ENCODE measurements at regions not wholly inside any gene's neighbourhood (a gene's known extent, or its start where the extent isn't known, plus 50 kb on each side); places are given as distances from the start of the nearest gene placed in this dataset.

GRCh38 chr10:8502573-8502972, 448.1 kb downstream of the GATA3 start:
- DNase-seq, result no peak

GRCh38 chr10:8504499-8504898, 450.0 kb downstream of the GATA3 start:
- DNase-seq, result no peak

- no peak for DNase-seq
These were observed 452.7 kb downstream of the GATA3 start for GRCh38 chr10:8507156-8507555.

- no peak for DNase-seq
These were observed 454.4 kb downstream of the GATA3 start for GRCh38 chr10:8508882-8509281.

GRCh38 chr10:8510471-8510870, 456.0 kb downstream of the GATA3 start:
- no peak for DNase-seq

- no peak for DNase-seq
These were observed 456.5 kb downstream of the GATA3 start for GRCh38 chr10:8511026-8511425.

- no peak for DNase-seq
These were observed 459.0 kb downstream of the GATA3 start for GRCh38 chr10:8513155-8514147.

GRCh38 chr10:8520382-8520781, 465.9 kb downstream of the GATA3 start:
- no peak for DNase-seq

GRCh38 chr10:8527773-8528172, 473.3 kb downstream of the GATA3 start:
- DNase-seq, result no peak

GRCh38 chr10:8531116-8531515, 476.6 kb downstream of the GATA3 start:
- DNase-seq, result no peak

- no peak for DNase-seq
These were observed 478.2 kb downstream of the GATA3 start for GRCh38 chr10:8532647-8533046.

GRCh38 chr10:8533462-8533861, 479.0 kb downstream of the GATA3 start:
- DNase-seq, result no peak

- no peak for DNase-seq
These were observed 479.6 kb downstream of the GATA3 start for GRCh38 chr10:8534096-8534495.

- no peak for DNase-seq
These were observed 480.4 kb downstream of the GATA3 start for GRCh38 chr10:8534891-8535290.

- no peak for DNase-seq
These were observed 484.6 kb downstream of the GATA3 start for GRCh38 chr10:8539056-8539455.

GRCh38 chr10:8543361-8544056, 489.0 kb downstream of the GATA3 start:
- no peak for DNase-seq

GRCh38 chr10:8544057-8544380, 489.5 kb downstream of the GATA3 start:
- DNase-seq, result no peak

GRCh38 chr10:8544500-8544899, 490.0 kb downstream of the GATA3 start:
- DNase-seq, result no peak

GRCh38 chr10:8554574-8554973, 500.1 kb downstream of the GATA3 start:
- DNase-seq, result no peak

GRCh38 chr10:8556321-8556720, 501.8 kb downstream of the GATA3 start:
- DNase-seq, result no peak

- no peak for DNase-seq
These were observed 509.0 kb downstream of the GATA3 start for GRCh38 chr10:8563478-8563877.

- no peak for DNase-seq
These were observed 512.2 kb downstream of the GATA3 start for GRCh38 chr10:8566737-8567136.

- DNase-seq, result no peak
These were observed 513.9 kb downstream of the GATA3 start for GRCh38 chr10:8568401-8568800.

GRCh38 chr10:8575620-8576019, 521.1 kb downstream of the GATA3 start:
- DNase-seq, result no peak

Data from stimulated activated CD4-positive, alpha-beta T cell treated with anti-CD3 and anti-CD28 coated beads, Interleukin-2, amount 100 ng/mL, for 24 hours (primary cell).